GM21526 (cell line): ENCODE measurements at regions not wholly inside any gene's neighbourhood (a gene's known extent, or its start where the extent isn't known, plus 50 kb on each side); places are given as distances from the start of the nearest gene placed in this dataset.

ENCODE experiments used
- ATAC-seq: cut with Tn5 transposase; IDR thresholded peaks from one replicate; pipeline ENCODE4 v1.9.1; 2021; ENCODE audit warnings: moderate library complexity; ENCODE audit not compliant: unreplicated experiment, low FRiP score

- no peak for ATAC-seq
Measured at GRCh38 chr18:77501266-77501665, 251.6 kb downstream of the GALR1 start.

DNA sequence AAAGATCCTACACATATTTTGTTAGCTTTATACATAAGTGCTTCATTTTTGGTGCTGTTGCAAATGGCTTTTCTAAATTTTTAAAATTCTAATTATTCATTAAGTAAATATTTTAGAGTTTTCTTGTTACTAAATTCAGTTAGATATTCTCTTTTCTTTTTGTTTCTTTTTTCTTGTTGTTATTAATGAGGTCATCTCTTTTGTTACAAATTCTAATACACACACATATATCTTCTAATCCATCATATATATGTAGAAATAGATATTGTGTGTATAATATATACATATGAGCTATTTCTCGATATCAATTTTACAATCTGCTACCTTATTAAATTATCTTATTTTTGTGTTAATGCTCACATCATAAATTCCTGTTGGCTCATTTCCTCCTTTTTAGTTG lies 255.9 kb downstream of the GALR1 start:
- no peak for ATAC-seq

- no peak for ATAC-seq
Measured at GRCh38 chr18:77512152-77512551, 262.5 kb downstream of the GALR1 start.

- ATAC-seq, result no peak
Measured at GRCh38 chr18:77517901-77518300, 268.3 kb downstream of the GALR1 start.

DNA sequence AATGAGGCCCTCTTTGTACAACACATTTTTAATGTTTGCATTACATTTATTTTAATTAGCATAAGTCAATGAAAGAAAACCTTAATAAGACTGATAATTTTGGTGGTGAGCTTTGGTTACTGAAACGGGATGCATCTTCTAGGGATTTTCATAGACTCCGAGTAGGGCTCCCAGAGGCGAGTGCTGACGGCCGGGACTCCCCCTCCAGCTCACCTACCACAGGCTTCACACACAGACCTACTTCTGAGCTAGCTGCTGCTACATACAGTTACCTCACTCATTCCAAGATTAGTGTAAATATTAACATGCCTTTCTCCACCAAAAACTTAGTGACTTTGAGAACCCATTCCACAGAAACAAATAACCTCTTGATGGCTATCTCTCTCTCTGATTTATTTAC lies 271.1 kb downstream of the GALR1 start:
- no peak for ATAC-seq

GRCh38 chr18:77522051-77522675 lies 272.5 kb downstream of the GALR1 start:
- no peak for ATAC-seq

GRCh38 chr18:77524909-77525308 lies 275.3 kb downstream of the GALR1 start:
- ATAC-seq, result no peak

DNA sequence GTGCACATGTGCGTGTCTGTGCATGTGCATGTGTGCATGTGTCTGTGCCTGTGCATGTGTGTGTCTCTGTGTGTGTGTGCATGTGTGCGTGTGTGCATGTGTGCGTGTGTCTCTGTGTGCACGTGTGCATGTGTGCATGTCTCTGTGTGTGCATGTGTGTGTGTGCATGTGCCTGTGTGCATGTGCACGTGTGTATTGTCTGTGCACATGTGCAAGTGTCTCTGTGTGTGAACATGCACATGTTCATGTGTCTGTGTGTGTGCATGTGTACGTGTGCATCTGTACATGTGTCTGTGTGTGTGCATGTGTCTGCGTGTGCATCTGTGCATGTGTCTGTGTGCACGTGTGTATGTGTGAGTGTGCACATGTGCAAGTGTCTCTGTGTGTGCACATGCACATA lies 277.3 kb downstream of the GALR1 start:
- ATAC-seq, result no peak

DNA sequence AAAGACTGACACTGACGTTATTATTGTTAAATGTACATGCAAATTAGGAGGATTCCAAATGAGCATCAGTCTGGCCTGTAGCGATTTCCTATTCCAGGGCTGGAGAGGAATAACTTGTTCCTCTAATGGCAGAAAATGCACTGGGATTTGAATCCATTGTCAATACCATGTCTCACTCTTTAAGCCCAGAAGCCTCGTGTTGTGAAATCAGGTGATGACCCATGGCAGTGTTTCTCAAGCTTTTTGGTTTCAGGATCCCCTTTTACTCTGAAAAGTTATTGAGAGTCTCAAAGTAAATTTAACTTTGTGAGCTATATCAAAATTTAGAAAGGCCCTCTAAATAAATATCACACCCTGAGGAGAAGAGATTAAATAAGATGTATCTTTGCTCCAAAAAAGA lies 279.2 kb downstream of the GALR1 start:
- ATAC-seq, result no peak

DNA sequence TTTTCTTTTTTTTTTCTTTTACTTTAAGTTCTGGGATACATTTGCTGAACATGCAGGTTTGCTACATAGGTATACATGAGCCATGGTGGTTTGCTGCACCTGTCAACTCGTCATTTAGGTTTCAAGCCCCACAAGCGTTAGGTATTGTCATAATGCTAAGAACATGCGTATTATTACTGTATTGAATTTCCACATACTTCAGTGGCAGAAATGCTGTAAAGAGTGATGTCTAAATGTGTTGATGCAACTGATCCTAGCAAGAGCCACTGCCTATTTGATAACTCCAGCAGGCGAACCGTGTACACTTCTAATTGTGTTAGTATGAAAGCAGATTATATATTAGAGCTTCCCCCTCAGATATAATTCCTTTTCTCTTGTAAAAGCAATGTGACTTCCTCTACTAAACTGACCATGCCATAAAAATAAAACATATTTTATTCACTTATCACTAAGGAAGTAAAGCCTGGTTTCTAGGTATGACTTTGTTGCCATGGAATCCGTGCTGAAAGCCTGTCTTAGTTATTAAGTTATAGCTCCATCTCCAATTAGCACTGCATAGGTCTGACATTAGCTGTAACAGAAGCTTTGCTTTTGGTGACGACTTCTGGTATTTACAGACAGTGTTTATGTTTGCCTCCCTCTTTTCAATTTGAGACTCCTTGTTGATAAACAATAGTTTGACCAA lies 280.0 kb downstream of the GALR1 start:
- ATAC-seq, result no peak

GRCh38 chr18:77530732-77531131 lies 281.1 kb downstream of the GALR1 start:
- no peak for ATAC-seq

DNA sequence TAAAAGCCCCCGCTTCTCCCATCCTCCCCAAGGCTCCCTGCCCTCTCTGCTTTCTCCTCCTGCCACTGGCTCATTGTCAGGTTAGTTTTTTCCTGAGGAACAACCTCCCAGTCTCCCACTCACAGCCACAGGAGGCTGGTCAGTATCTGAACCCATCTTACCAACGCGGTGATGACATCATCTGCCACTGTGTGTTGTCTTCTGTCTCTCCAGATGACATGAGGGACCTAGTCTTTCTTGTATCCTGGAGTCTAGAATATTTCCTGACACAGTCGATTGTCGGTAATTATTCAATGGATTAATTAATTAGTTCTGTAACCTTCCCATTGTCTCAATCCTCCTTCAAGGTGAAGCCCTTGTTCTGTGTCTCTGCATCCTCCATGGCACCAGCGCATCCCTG lies 290.2 kb downstream of the GALR1 start:
- ATAC-seq, result no peak

GRCh38 chr18:77544792-77545191 lies 295.1 kb downstream of the GALR1 start:
- no peak for ATAC-seq

- ATAC-seq, result no peak
Measured at GRCh38 chr18:77547757-77548156, 298.1 kb downstream of the GALR1 start.

DNA sequence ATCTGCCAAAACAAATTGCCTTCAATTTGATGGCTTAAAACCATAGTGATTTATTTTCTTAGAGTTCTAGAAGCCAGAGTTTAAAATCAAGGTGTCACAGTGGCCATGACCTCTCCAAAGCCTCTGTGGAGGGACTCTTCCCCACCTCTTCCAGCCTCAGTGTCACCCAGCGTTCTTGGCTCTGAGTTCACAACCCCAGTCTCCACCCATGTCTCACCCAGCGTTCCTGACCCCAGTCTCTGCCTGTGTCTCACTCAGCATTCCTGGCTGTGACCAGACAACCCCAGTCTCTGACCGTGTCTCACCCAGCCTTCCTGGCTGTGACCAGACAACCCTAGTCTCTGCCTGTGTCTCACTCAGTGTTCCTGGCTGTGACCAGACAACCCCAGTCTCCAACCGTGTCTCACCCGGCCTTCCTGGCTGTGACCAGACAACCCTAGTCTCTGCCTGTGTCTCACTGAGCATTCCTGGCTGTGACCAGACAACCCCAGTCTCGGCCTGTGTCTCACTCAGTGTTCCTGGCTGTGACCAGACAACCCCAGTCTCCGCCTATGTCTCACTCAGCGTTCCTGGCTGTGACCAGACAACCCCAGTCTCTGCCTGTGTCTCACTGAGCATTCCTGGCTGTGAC lies 299.3 kb downstream of the GALR1 start:
- no peak for ATAC-seq

DNA sequence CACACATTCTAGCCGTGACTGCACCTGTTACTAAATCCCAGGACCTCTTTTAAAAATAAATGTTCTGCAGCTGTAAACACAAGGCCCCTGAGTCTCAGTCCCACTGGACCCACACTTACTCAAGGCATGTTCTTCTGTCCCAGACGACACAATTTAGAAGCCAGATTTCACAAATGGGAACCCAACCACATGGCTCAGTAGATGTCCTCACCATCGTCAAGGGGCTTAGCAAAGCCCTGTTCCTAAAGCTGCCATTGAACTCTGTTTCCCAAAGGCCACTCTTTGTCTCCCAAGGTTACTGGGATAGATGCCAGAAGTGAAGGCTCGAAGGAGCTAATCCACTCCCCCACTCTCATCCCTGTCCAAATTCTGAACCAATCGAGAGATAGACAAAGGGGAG lies 301.0 kb downstream of the GALR1 start:
- ATAC-seq, result no peak

- ATAC-seq, result no peak
Measured at GRCh38 chr18:77551055-77551454, 301.4 kb downstream of the GALR1 start.

- ATAC-seq, result no peak
Measured at GRCh38 chr18:77552945-77553344, 303.3 kb downstream of the GALR1 start.

DNA sequence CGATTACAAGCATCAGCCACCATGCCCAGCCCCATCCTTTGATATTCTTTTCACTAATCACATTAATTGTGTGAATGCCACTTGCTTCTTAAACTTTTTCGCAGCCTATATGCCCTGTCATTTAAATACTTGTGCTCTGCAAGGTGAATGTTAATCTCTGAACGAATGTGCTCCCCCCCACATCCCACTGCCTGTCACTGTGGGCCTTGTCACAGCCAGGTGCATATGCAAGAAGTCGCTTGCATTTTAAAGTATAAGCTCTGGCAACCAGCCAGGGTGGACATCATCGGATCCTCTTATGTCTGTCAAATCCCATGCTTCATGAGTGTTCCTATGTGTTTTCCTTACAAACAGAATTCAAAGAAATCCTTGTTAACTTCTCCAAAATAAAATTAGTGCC lies 304.4 kb downstream of the GALR1 start:
- no peak for ATAC-seq

GRCh38 chr18:77557046-77557587 lies 307.5 kb downstream of the GALR1 start:
- ATAC-seq, result no peak

GRCh38 chr18:77559274-77559910 lies 309.7 kb downstream of the GALR1 start:
- ATAC-seq, result no peak
